HCT116 (cell line): ENCODE measurements at regions not wholly inside any gene's neighbourhood (a gene's known extent, or its start where the extent isn't known, plus 50 kb on each side); places are given as distances from the start of the nearest gene placed in this dataset.

Source experiments
- ATAC-seq: fragments of 200-7000 bp; cut with Tn5 transposase; 2 replicates; pipeline ENCODE4 v1.9.1; 2020; ENCODE audit warnings: mild to moderate bottlenecking, moderate library complexity
- BruUV-seq: library from RNA; stranded (reverse); fragments of 400-500 nt; replicated peaks from 2 replicates; lab custom pipeline; 2021; lab: Mats Ljungman, UMichigan
- CTCF ChIA-PET: fragments of 300-600 bp; sonication (Branson Sonifier 250); formaldehyde crosslinking; loops from one replicate; lab custom pipeline; 2021; ENCODE audit warnings: antibody characterized with exemption; lab: Charles Lee
- POLR2A ChIA-PET: fragments of 300-600, 350-600 bp; sonication (Branson Sonifier 250); formaldehyde crosslinking; loops from one replicate; lab custom pipeline; 2021; ENCODE audit warnings: antibody characterized with exemption; lab: Charles Lee
- RAD21 ChIA-PET, 2 experiments: fragments of 300-600 bp; sonication (Branson Sonifier 250); formaldehyde crosslinking; loops; one replicate each; lab custom pipeline; 2023; ENCODE audit warnings: low total read pairs in 2 of 2; ENCODE audit not compliant: uncharacterized antibody in 2 of 2, unreplicated experiment in 2 of 2, low non-redundant PET in 1 of 2; lab: Charles Lee
- DNase-seq: peaks from one replicate; pipeline ENCODE4 v3.0.0-alpha.2; 2010; ENCODE audit warnings: low read depth, low spot score
- H2AFZ ChIP-seq: fragments of 200-600 bp; shearing (Covaris generic), sonication (generic); 2 replicates; pipeline ENCODE4 v1.6.1; 2017; ENCODE audit warnings: low read depth, mixed run types, mixed read lengths, antibody characterized with exemption, low read length; ENCODE audit not compliant: poor library complexity, severe bottlenecking
- H3K27ac ChIP-seq: 2 replicates; pipeline ENCODE4 v1.5.1; 2012; ENCODE audit warnings: low read depth, low read length
- H3K27me3 ChIP-seq: fragments of 200-600 bp; sonication (generic); 2 replicates; pipeline ENCODE4 v1.6.1; 2016; ENCODE audit warnings: mixed run types, low read length, mixed read lengths; ENCODE audit not compliant: insufficient read depth
- H3K36me3 ChIP-seq, 2 experiments: fragments of 200-500 bp in 1 of 2; fragments of 200-600 bp in 1 of 2; sonication (Bioruptor generic) in 1 of 2; sonication (generic) in 1 of 2; 2 replicates each; pipeline versions ENCODE4 v1.5.1 to v1.6.1; 2014 to 2016; ENCODE audit warnings: low read length in 2 of 2, inconsistent platforms in 1 of 2, mixed read lengths in 1 of 2, mixed run types in 1 of 2; ENCODE audit not compliant: insufficient read depth in 2 of 2, control insufficient read depth in 1 of 2
- H3K4me1 ChIP-seq, 2 experiments: fragments of 200-600 bp in 1 of 2; sonication (generic) in 1 of 2; 2 replicates each; pipeline versions ENCODE4 v1.5.1 to v1.6.1; 2012 to 2017; ENCODE audit warnings: low read length in 2 of 2, inconsistent platforms in 1 of 2, mild to moderate bottlenecking in 1 of 2, mixed read lengths in 1 of 2, mixed run types in 1 of 2, moderate library complexity in 1 of 2; ENCODE audit not compliant: insufficient read depth in 2 of 2, control insufficient read depth in 1 of 2
- H3K4me2 ChIP-seq: fragments of 200-600 bp; sonication (generic); 2 replicates; pipeline ENCODE4 v1.6.1; 2017; ENCODE audit warnings: mixed run types, low read length, mixed read lengths
- H3K4me3 ChIP-seq, 2 experiments: fragments of 200-600 bp in 1 of 2; sonication (generic) in 1 of 2; replicated peaks in 1 of 2; 2 replicates each; pipeline ENCODE4 v1.5.1; 2011 to 2016; ENCODE audit warnings: low read length in 2 of 2, control low read depth in 1 of 2, low read depth in 1 of 2, mild to moderate bottlenecking in 1 of 2, mixed read lengths in 1 of 2, mixed run types in 1 of 2
- H3K79me2 ChIP-seq: fragments of 200-600 bp; sonication (generic); 2 replicates; pipeline ENCODE4 v1.6.1; 2017; ENCODE audit warnings: mild to moderate bottlenecking, mixed run types, low read length, moderate library complexity, mixed read lengths; ENCODE audit not compliant: insufficient read depth
- H3K9ac ChIP-seq: fragments of 200-600 bp; sonication (generic); 2 replicates; pipeline ENCODE4 v1.6.1; 2016; ENCODE audit warnings: low read length, mixed read lengths
- H3K9me2 ChIP-seq: fragments of 200-600 bp; sonication (generic), shearing (Covaris generic); 2 replicates; pipeline ENCODE4 v1.6.1; 2017; ENCODE audit warnings: mixed run types, mild to moderate bottlenecking, moderate library complexity; ENCODE audit not compliant: insufficient read depth
- H3K9me3 ChIP-seq, 2 experiments: fragments of 200-500 bp in 1 of 2; fragments of 200-600 bp in 1 of 2; sonication (Bioruptor generic) in 1 of 2; sonication (generic) in 1 of 2; 2 replicates each; pipeline ENCODE4 v1.6.1; 2014 to 2017; ENCODE audit warnings: low read length in 2 of 2, mixed read lengths in 2 of 2, inconsistent platforms in 1 of 2, low read depth in 1 of 2, mild to moderate bottlenecking in 1 of 2, mixed run types in 1 of 2, moderate library complexity in 1 of 2; ENCODE audit not compliant: control insufficient read depth in 1 of 2, insufficient read depth in 1 of 2
- H4K20me1 ChIP-seq: fragments of 200-600 bp; sonication (generic), shearing (Covaris generic); 2 replicates; pipeline ENCODE4 v1.6.1; 2017; ENCODE audit warnings: mixed run types, mild to moderate bottlenecking, moderate library complexity; ENCODE audit not compliant: insufficient read depth
- ATF3 ChIP-seq: IDR thresholded peaks from 2 replicates; pipeline ENCODE4 v1.6.1; 2012
- CBX3 ChIP-seq: IDR thresholded peaks from 2 replicates; pipeline ENCODE4 v1.6.1; 2012; ENCODE audit warnings: low read depth
- CEBPB ChIP-seq: IDR thresholded peaks from 2 replicates; pipeline ENCODE4 v1.6.1; 2012; ENCODE audit warnings: low read depth
- CTCF ChIP-seq, 3 experiments: fragments of 200-600 bp in 1 of 3; sonication (generic) in 1 of 3; IDR thresholded peaks in 2 of 3; conservative IDR thresholded peaks in 1 of 3; 2 replicates each; pipeline ENCODE4 v1.5.1; 2012 to 2017; ENCODE audit warnings: low read depth in 2 of 3, low read length in 2 of 3, antibody characterized with exemption in 1 of 3, borderline replicate concordance in 1 of 3, control low read depth in 1 of 3, mild to moderate bottlenecking in 1 of 3, mixed read lengths in 1 of 3, mixed run types in 1 of 3, moderate library complexity in 1 of 3; ENCODE audit not compliant: insufficient read depth in 1 of 3
- EGR1 ChIP-seq: IDR thresholded peaks from 2 replicates; pipeline ENCODE4 v1.6.1; 2012; ENCODE audit warnings: low read depth
- ELF1 ChIP-seq: IDR thresholded peaks from 2 replicates; pipeline ENCODE4 v1.6.1; 2012; ENCODE audit warnings: low read depth, borderline replicate concordance
- EZH2 ChIP-seq: fragments of 200-600 bp; sonication (generic); IDR thresholded peaks from 2 replicates; pipeline ENCODE4 v1.6.1; 2017; ENCODE audit warnings: antibody characterized with exemption, mixed run types
- MAX ChIP-seq: IDR thresholded peaks from 2 replicates; pipeline ENCODE4 v1.6.1; 2012
- POLR2A ChIP-seq: IDR thresholded peaks from 2 replicates; pipeline ENCODE4 v1.7.0; 2011; ENCODE audit warnings: borderline replicate concordance; ENCODE audit not compliant: insufficient read depth, insufficient read length; ENCODE audit errors: extremely low read depth
- RAD21 ChIP-seq: IDR thresholded peaks from 2 replicates; pipeline ENCODE4 v1.6.1; 2012; ENCODE audit warnings: low read depth, mild to moderate bottlenecking
- REST ChIP-seq: IDR thresholded peaks from 2 replicates; pipeline ENCODE4 v1.6.1; 2012; ENCODE audit warnings: low read depth
- SIN3A ChIP-seq: IDR thresholded peaks from 2 replicates; pipeline ENCODE4 v1.6.1; 2012; ENCODE audit warnings: low read depth
- SRF ChIP-seq: IDR thresholded peaks from 2 replicates; pipeline ENCODE4 v1.6.1; 2012; ENCODE audit warnings: low read depth
- TCF7L2 ChIP-seq: IDR thresholded peaks from 2 replicates; pipeline ENCODE4 v1.7.0; 2011; ENCODE audit warnings: borderline replicate concordance, inconsistent platforms; ENCODE audit not compliant: insufficient read depth, insufficient read length; ENCODE audit errors: extremely low read depth
- ZBTB33 ChIP-seq: IDR thresholded peaks from 2 replicates; pipeline ENCODE4 v1.6.1; 2011; ENCODE audit warnings: mild to moderate bottlenecking, low read length, moderate library complexity; ENCODE audit not compliant: insufficient replicate concordance; ENCODE audit errors: extremely low read depth
- ZFX ChIP-seq: fragments of 450-650 bp; IDR thresholded peaks from 2 replicates; pipeline ENCODE4 v1.6.1; 2017
- ZNF274 ChIP-seq: fragments of 200-500 bp; sonication (Bioruptor generic); IDR thresholded peaks from 2 replicates; pipeline ENCODE4 v1.6.1; 2014; ENCODE audit warnings: mild to moderate bottlenecking, low read depth, low read length, inconsistent platforms
- intact Hi-C: fragments of 100-400 bp; cut with micrococcal nuclease; formaldehyde crosslinking; loops from 2 replicates; pipeline ENCODE4 v1.10.0; 2022

GRCh38 chr15:69573815-69574475, 121.3 kb downstream of the RPLP1 start:
- Histone ChIP-seq H3K27ac (no peak overlapping the region), H3K9me3 (no peaks in the 10 kb centered on the region), H3K4me2 (no peak overlapping the region), H3K9ac (no peak overlapping the region), H2AFZ (no peak overlapping the region), H3K9me2 (no peaks in the 10 kb centered on the region), H3K4me3 (no peak overlapping the region), H3K27me3 (no peaks in the 10 kb centered on the region), H4K20me1 (no peaks in the 10 kb centered on the region), H3K79me2 (no peaks in the 10 kb centered on the region), H3K36me3 (no peaks in the 10 kb centered on the region), H3K4me1 (no peaks in the 10 kb centered on the region)
- DNase-seq (no peak), ATAC-seq (no peak)
- ChIA-PET CTCF (no interaction called here), RAD21 (no interaction called here), POLR2A (no interaction called here)
- TF ChIP-seq TCF7L2 = no peak
- TF ChIP-seq REST = no peak
- TF ChIP-seq EGR1 = no peak
- no peak for TF ChIP-seq CBX3
- TF ChIP-seq EZH2 = no peak
- no peak for TF ChIP-seq MAX
- no peak for TF ChIP-seq ZNF274
- no peak for TF ChIP-seq ELF1
- no peak for TF ChIP-seq RAD21
- TF ChIP-seq SRF = no peak
- TF ChIP-seq SIN3A = no peak
- no peak for TF ChIP-seq CEBPB
- no peak for TF ChIP-seq CTCF (IDR thresholded peaks at IDR 0.05 in 2 of 3, conservative IDR thresholded peaks at IDR 0.05 in 1 of 3; ENCODE audit: borderline replicate concordance in 1 of 3, insufficient read depth in 1 of 3, low read depth in 2 of 3, low read length in 2 of 3)
- TF ChIP-seq ZFX = no peak
- no peak for TF ChIP-seq ATF3
- no peak for TF ChIP-seq POLR2A
- no peak for TF ChIP-seq ZBTB33
- intact Hi-C loops = no loop called here
- BruUV-seq = no TSS peak
